ENCODE measurements at regions not wholly inside any gene's neighbourhood (a gene's known extent, or its start where the extent isn't known, plus 50 kb on each side); places are given as distances from the start of the nearest gene placed in this dataset.
A peak's percentile ranks its signal among the peaks of the same experiment; 100 is the strongest.

- H3K4me3 ChIP-seq (ENCODE audit: low read length) = no peak overlapping the region
- ChIA-PET CTCF (no interaction called here), POLR2A (no interaction called here)
- H3K27ac ChIP-seq (ENCODE audit: low read depth, low read length) = no peak overlapping the region
- Mint-ChIP-seq H3K27ac (no peak overlapping the region), H3K36me3 (peaks cover 0 to under 1% (median 0%) of the 10 kb centered on the region in 3 donors), H3K4me1 (no peaks in the 10 kb centered on the region), H3K9me3 (peaks cover 5 to 21% (median 14%) of the 10 kb centered on the region in 5 donors), H3K27me3 (no peaks in the 10 kb centered on the region), H3K4me3 (no peak overlapping the region)
- no peaks in the 10 kb centered on the region for H3K9me3 ChIP-seq (ENCODE audit: low read length)
- H3K4me1 ChIP-seq (ENCODE audit: insufficient read depth, low read length) = no peaks in the 10 kb centered on the region
- no peak for DNase-seq
- H3K27me3 ChIP-seq (ENCODE audit: insufficient read depth, low read length, poor library complexity, severe bottlenecking) = no peaks in the 10 kb centered on the region
- no peaks in the 10 kb centered on the region for H3K36me3 ChIP-seq (ENCODE audit: insufficient read depth, low read length)
These were observed 417.0 kb downstream of the HTR7 start for GRCh38 chr10:90440870-90441269.

GRCh38 chr10:90443342-90443741 lies 414.5 kb downstream of the HTR7 start:
- H3K27ac ChIP-seq (ENCODE audit: low read depth, low read length) = no peak overlapping the region
- Mint-ChIP-seq H3K4me3 (no peak overlapping the region), H3K9me3 (peaks cover 4 to 21% (median 14%) of the 10 kb centered on the region in 5 donors), H3K4me1 (no peaks in the 10 kb centered on the region), H3K36me3 (peaks cover 0 to 1% (median 0%) of the 10 kb centered on the region in 3 donors), H3K27me3 (no peaks in the 10 kb centered on the region), H3K27ac (no peak overlapping the region)
- no peaks in the 10 kb centered on the region for H3K9me3 ChIP-seq (ENCODE audit: low read length)
- no peak for DNase-seq
- H3K4me1 ChIP-seq (ENCODE audit: insufficient read depth, low read length) = no peaks in the 10 kb centered on the region
- POLR2A ChIA-PET = no interaction called here
- no peaks in the 10 kb centered on the region for H3K27me3 ChIP-seq (ENCODE audit: insufficient read depth, low read length, poor library complexity, severe bottlenecking)
- no peaks in the 10 kb centered on the region for H3K36me3 ChIP-seq (ENCODE audit: insufficient read depth, low read length)
- CTCF ChIA-PET = no interaction called here
- H3K4me3 ChIP-seq (ENCODE audit: low read length) = no peak overlapping the region

GRCh38 chr10:90447831-90448230 lies 410.0 kb downstream of the HTR7 start:
- Histone ChIP-seq H3K4me3 (ENCODE audit: low read length) (no peak overlapping the region), H3K27ac (ENCODE audit: low read depth, low read length) (no peak overlapping the region), H3K4me1 (ENCODE audit: insufficient read depth, low read length) (no peaks in the 10 kb centered on the region), H3K36me3 (ENCODE audit: insufficient read depth, low read length) (no peaks in the 10 kb centered on the region), H3K9me3 (ENCODE audit: low read length) (no peaks in the 10 kb centered on the region), H3K27me3 (ENCODE audit: insufficient read depth, low read length, poor library complexity, severe bottlenecking) (no peaks in the 10 kb centered on the region)
- ChIA-PET POLR2A (no interaction called here), CTCF (no interaction called here)
- Mint-ChIP-seq H3K4me3 (no peak overlapping the region), H3K4me1 (no peaks in the 10 kb centered on the region), H3K27ac (peak overlapping the region in 1 of 8 donors; percentile 47), H3K9me3 (peaks cover 0 to 6% (median 2%) of the 10 kb centered on the region in 5 donors), H3K36me3 (peaks cover 0 to 1% (median 0%) of the 10 kb centered on the region in 3 donors), H3K27me3 (no peaks in the 10 kb centered on the region)
- DNase-seq = no peak

- Mint-ChIP-seq H3K4me3 (no peak overlapping the region), H3K4me1 (no peaks in the 10 kb centered on the region), H3K27ac (no peak overlapping the region), H3K27me3 (peaks cover 0 to 3% of the 10 kb centered on the region in 2 donors), H3K9me3 (peaks cover 0 to 3% (median 0%) of the 10 kb centered on the region in 5 donors), H3K36me3 (peaks cover 0 to 1% (median 0%) of the 10 kb centered on the region in 3 donors)
- H3K4me1 ChIP-seq (ENCODE audit: insufficient read depth, low read length) = no peaks in the 10 kb centered on the region
- H3K27me3 ChIP-seq (ENCODE audit: insufficient read depth, low read length, poor library complexity, severe bottlenecking) = no peaks in the 10 kb centered on the region
- H3K4me3 ChIP-seq (ENCODE audit: low read length) = no peak overlapping the region
- POLR2A ChIA-PET = no interaction called here
- no peak overlapping the region for H3K27ac ChIP-seq (ENCODE audit: low read depth, low read length)
- H3K9me3 ChIP-seq (ENCODE audit: low read length) = no peaks in the 10 kb centered on the region
- no peak for DNase-seq
- no peaks in the 10 kb centered on the region for H3K36me3 ChIP-seq (ENCODE audit: insufficient read depth, low read length)
- CTCF ChIA-PET = no interaction called here
These were observed 407.0 kb downstream of the HTR7 start for GRCh38 chr10:90450797-90451196.

- H3K27ac Mint-ChIP-seq = no peak overlapping the region
- H3K4me1 Mint-ChIP-seq = no peaks in the 10 kb centered on the region
- H3K36me3 Mint-ChIP-seq = no peaks in the 10 kb centered on the region
- H3K4me3 ChIP-seq (ENCODE audit: low read length) = no peak overlapping the region
- CTCF ChIA-PET = no interaction called here
- H3K9me3 Mint-ChIP-seq = peaks cover 0 to 4% (median 0%) of the 10 kb centered on the region in 5 donors
- peaks cover 0 to 3% of the 10 kb centered on the region in 2 donors for H3K27me3 Mint-ChIP-seq
- no peaks in the 10 kb centered on the region for H3K9me3 ChIP-seq (ENCODE audit: low read length)
- no peak overlapping the region for H3K27ac ChIP-seq (ENCODE audit: low read depth, low read length)
- H3K4me3 Mint-ChIP-seq = no peak overlapping the region
- POLR2A ChIA-PET = no interaction called here
- H3K36me3 ChIP-seq (ENCODE audit: insufficient read depth, low read length) = no peaks in the 10 kb centered on the region
- DNase-seq = no peak
- no peaks in the 10 kb centered on the region for H3K4me1 ChIP-seq (ENCODE audit: insufficient read depth, low read length)
- H3K27me3 ChIP-seq (ENCODE audit: insufficient read depth, low read length, poor library complexity, severe bottlenecking) = no peaks in the 10 kb centered on the region
These were observed 406.6 kb downstream of the HTR7 start for GRCh38 chr10:90451283-90451682.

GRCh38 chr10:90458054-90458453 lies 399.8 kb downstream of the HTR7 start:
- H3K36me3 Mint-ChIP-seq = no peaks in the 10 kb centered on the region
- H3K9me3 Mint-ChIP-seq = peaks cover 0 to 4% (median 3%) of the 10 kb centered on the region in 5 donors
- no peak overlapping the region for H3K4me3 ChIP-seq (ENCODE audit: low read length)
- H3K27ac Mint-ChIP-seq = no peak overlapping the region
- no peak overlapping the region for H3K4me3 Mint-ChIP-seq
- ChIA-PET CTCF (no interaction called here), POLR2A (no interaction called here)
- DNase-seq = no peak
- H3K36me3 ChIP-seq (ENCODE audit: insufficient read depth, low read length) = no peaks in the 10 kb centered on the region
- no peaks in the 10 kb centered on the region for H3K9me3 ChIP-seq (ENCODE audit: low read length)
- peaks cover 0 to 3% of the 10 kb centered on the region in 2 donors for H3K27me3 Mint-ChIP-seq
- H3K27ac ChIP-seq (ENCODE audit: low read depth, low read length) = no peak overlapping the region
- H3K4me1 Mint-ChIP-seq = no peaks in the 10 kb centered on the region
- H3K27me3 ChIP-seq (ENCODE audit: insufficient read depth, low read length, poor library complexity, severe bottlenecking) = no peaks in the 10 kb centered on the region
- no peaks in the 10 kb centered on the region for H3K4me1 ChIP-seq (ENCODE audit: insufficient read depth, low read length)

- Mint-ChIP-seq H3K27ac (no peak overlapping the region), H3K4me3 (no peak overlapping the region), H3K9me3 (peaks cover 0 to 4% (median 3%) of the 10 kb centered on the region in 5 donors)
These were observed 399.3 kb downstream of the HTR7 start for GRCh38 chr10:90458571-90458970.

GRCh38 chr10:90461437-90462155 lies 396.2 kb downstream of the HTR7 start:
- Mint-ChIP-seq H3K4me1 (no peaks in the 10 kb centered on the region), H3K27ac (no peak overlapping the region), H3K27me3 (no peaks in the 10 kb centered on the region), H3K36me3 (no peaks in the 10 kb centered on the region), H3K9me3 (peaks cover 0 to 4% (median 0%) of the 10 kb centered on the region in 5 donors), H3K4me3 (no peak overlapping the region)
- H3K27me3 ChIP-seq (ENCODE audit: insufficient read depth, low read length, poor library complexity, severe bottlenecking) = no peaks in the 10 kb centered on the region
- no peak overlapping the region for H3K27ac ChIP-seq (ENCODE audit: low read depth, low read length)
- no peak overlapping the region for H3K4me3 ChIP-seq (ENCODE audit: low read length)
- H3K4me1 ChIP-seq (ENCODE audit: insufficient read depth, low read length) = no peaks in the 10 kb centered on the region
- no peak for DNase-seq
- CTCF ChIA-PET = no interaction called here
- H3K36me3 ChIP-seq (ENCODE audit: insufficient read depth, low read length) = no peaks in the 10 kb centered on the region
- H3K9me3 ChIP-seq (ENCODE audit: low read length) = no peaks in the 10 kb centered on the region
- POLR2A ChIA-PET = no interaction called here

More at GRCh38 chr10:90458571-90458970, 399.3 kb downstream of the HTR7 start:
- POLR2A ChIA-PET = no interaction called here
- Histone ChIP-seq H3K36me3 (ENCODE audit: insufficient read depth, low read length) (no peaks in the 10 kb centered on the region), H3K4me3 (ENCODE audit: low read length) (no peak overlapping the region), H3K9me3 (ENCODE audit: low read length) (no peaks in the 10 kb centered on the region), H3K27ac (ENCODE audit: low read depth, low read length) (no peak overlapping the region), H3K27me3 (ENCODE audit: insufficient read depth, low read length, poor library complexity, severe bottlenecking) (no peaks in the 10 kb centered on the region), H3K4me1 (ENCODE audit: insufficient read depth, low read length) (no peaks in the 10 kb centered on the region)
- Mint-ChIP-seq H3K36me3 (no peaks in the 10 kb centered on the region), H3K4me1 (no peaks in the 10 kb centered on the region), H3K27me3 (peaks cover 0 to 3% of the 10 kb centered on the region in 2 donors)
- CTCF ChIA-PET = no interaction called here
- no peak for DNase-seq
